Neural progenitor cell (in vitro differentiated cells): ENCODE measurements at regions not wholly inside any gene's neighbourhood (a gene's known extent, or its start where the extent isn't known, plus 50 kb on each side); places are given as distances from the start of the nearest gene placed in this dataset.

Source experiments
- DNase-seq: peaks from one replicate; pipeline ENCODE4 v3.0.0-alpha.2; 2016; ENCODE audit warnings: low spot score
- H2AFZ ChIP-seq: fragments of 200-600 bp; sonication (generic); replicated peaks from 2 replicates; pipeline ENCODE4 v1.6.1; 2016; ENCODE audit warnings: antibody characterized with exemption
- H3F3A ChIP-seq: fragments of 200-600 bp; sonication (generic); 2 replicates; pipeline ENCODE4 v1.6.1; 2016; ENCODE audit warnings: antibody characterized with exemption, low read depth
- H3K27ac ChIP-seq: fragments of 200-600 bp; sonication (generic); 2 replicates; pipeline ENCODE4 v1.5.1; 2016; ENCODE audit warnings: mild to moderate bottlenecking
- H3K27me3 ChIP-seq: fragments of 200-600 bp; sonication (generic); 2 replicates; pipeline ENCODE4 v1.6.1; 2016; ENCODE audit warnings: mild to moderate bottlenecking, moderate library complexity
- H3K36me3 ChIP-seq: fragments of 200-600 bp; sonication (generic); 2 replicates; pipeline ENCODE4 v1.5.1; 2016
- H3K4me1 ChIP-seq: fragments of 200-600 bp; sonication (generic); 2 replicates; pipeline ENCODE4 v1.6.1; 2016; ENCODE audit warnings: mixed run types
- H3K4me2 ChIP-seq: fragments of 200-600 bp; sonication (generic); 2 replicates; pipeline ENCODE4 v1.6.1; 2016
- H3K4me3 ChIP-seq: fragments of 200-600 bp; sonication (generic); 2 replicates; pipeline ENCODE4 v1.5.1; 2016
- H3K79me2 ChIP-seq: fragments of 200-600 bp; sonication (generic); 2 replicates; pipeline ENCODE4 v1.6.1; 2016; ENCODE audit warnings: low read depth
- H3K9ac ChIP-seq: fragments of 200-600 bp; sonication (generic); 2 replicates; pipeline ENCODE4 v1.6.1; 2016
- H3K9me3 ChIP-seq: fragments of 200-600 bp; sonication (generic); 2 replicates; pipeline ENCODE4 v1.5.1; 2016; ENCODE audit warnings: low read depth
- H4K20me1 ChIP-seq: fragments of 200-600 bp; sonication (generic); 2 replicates; pipeline ENCODE4 v1.6.1; 2016; ENCODE audit warnings: low read depth
- H3K27ac Mint-ChIP-seq: 3 replicates; pipeline ENCODE4 v1.8.0; 2021; ENCODE audit warnings: mixed read lengths
- H3K27me3 Mint-ChIP-seq: 2 replicates; pipeline ENCODE4 v1.8.0; 2022; ENCODE audit warnings: low read depth, mild to moderate bottlenecking, inconsistent platforms, moderate library complexity, mixed read lengths; ENCODE audit not compliant: insufficient read depth
- H3K36me3 Mint-ChIP-seq: 3 replicates; pipeline ENCODE4 v1.8.0; 2021; ENCODE audit warnings: mixed read lengths
- H3K4me1 Mint-ChIP-seq: 3 replicates; pipeline ENCODE4 v1.8.0; 2021; ENCODE audit warnings: mixed read lengths
- H3K4me3 Mint-ChIP-seq: 3 replicates; pipeline ENCODE4 v1.8.0; 2021; ENCODE audit warnings: mild to moderate bottlenecking, moderate library complexity, mixed read lengths
- H3K9me3 Mint-ChIP-seq: 3 replicates; pipeline ENCODE4 v1.8.0; 2020; ENCODE audit warnings: mixed read lengths
- CTCF ChIP-seq: fragments of 200-600 bp; sonication (generic); IDR thresholded peaks from 2 replicates; pipeline ENCODE4 v1.5.1; 2017; ENCODE audit warnings: antibody characterized with exemption, mild to moderate bottlenecking
- EZH2 ChIP-seq: fragments of 200-600 bp; sonication (generic); IDR thresholded peaks from 2 replicates; pipeline ENCODE4 v1.6.1; 2017; ENCODE audit warnings: antibody characterized with exemption, mild to moderate bottlenecking, moderate library complexity
- EZH2phosphoT487 ChIP-seq: fragments of 200-600 bp; sonication (generic); IDR thresholded peaks from 2 replicates; pipeline ENCODE4 v1.6.1; 2017; ENCODE audit warnings: antibody characterized with exemption

DNA sequence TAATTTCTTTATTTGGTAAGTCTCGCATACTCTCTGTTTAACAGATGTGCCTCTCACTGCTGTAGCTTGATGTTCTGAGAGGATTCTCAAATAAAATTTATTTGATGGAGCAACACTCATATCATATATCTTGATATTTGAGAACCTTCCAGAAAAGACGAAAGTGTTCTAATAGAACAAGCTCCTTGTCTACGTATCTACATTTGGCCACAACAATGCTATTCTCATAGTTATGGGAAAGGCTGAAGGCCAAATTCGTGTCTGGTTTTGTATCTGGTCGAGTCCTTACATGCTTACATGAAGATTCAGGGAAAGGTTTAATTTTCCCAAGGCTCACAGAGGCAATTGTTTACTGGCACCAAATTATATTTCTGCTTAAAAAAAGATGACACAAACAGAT lies 186.7 kb upstream of the SLC38A2 start:
- H3K4me2 ChIP-seq: no peak overlapping the region
- Mint-ChIP-seq H3K4me3 (no peak overlapping the region), H3K27ac (no peak overlapping the region), H3K27me3 (no peaks in the 10 kb centered on the region), H3K9me3 (peaks cover 2% of the 10 kb centered on the region), H3K4me1 (peaks cover 13% of the 10 kb centered on the region), H3K36me3 (peaks cover 1% of the 10 kb centered on the region)
- H3K9me3 ChIP-seq: no peaks in the 10 kb centered on the region
- no peaks in the 10 kb centered on the region for H3K4me1 ChIP-seq
- H3K79me2 ChIP-seq: no peaks in the 10 kb centered on the region
- no peaks in the 10 kb centered on the region for H3K36me3 ChIP-seq
- no peaks in the 10 kb centered on the region for H4K20me1 ChIP-seq
- no peak for TF ChIP-seq EZH2
- no peak for TF ChIP-seq CTCF
- no peak for TF ChIP-seq EZH2phosphoT487
- H3K4me3 ChIP-seq: no peak overlapping the region
- H2AFZ ChIP-seq: no peak overlapping the region
- H3F3A ChIP-seq: no peaks in the 10 kb centered on the region
- DNase-seq: no peak
- no peak overlapping the region for H3K9ac ChIP-seq
- no peak overlapping the region for H3K27ac ChIP-seq
- H3K27me3 ChIP-seq: no peaks in the 10 kb centered on the region

DNA sequence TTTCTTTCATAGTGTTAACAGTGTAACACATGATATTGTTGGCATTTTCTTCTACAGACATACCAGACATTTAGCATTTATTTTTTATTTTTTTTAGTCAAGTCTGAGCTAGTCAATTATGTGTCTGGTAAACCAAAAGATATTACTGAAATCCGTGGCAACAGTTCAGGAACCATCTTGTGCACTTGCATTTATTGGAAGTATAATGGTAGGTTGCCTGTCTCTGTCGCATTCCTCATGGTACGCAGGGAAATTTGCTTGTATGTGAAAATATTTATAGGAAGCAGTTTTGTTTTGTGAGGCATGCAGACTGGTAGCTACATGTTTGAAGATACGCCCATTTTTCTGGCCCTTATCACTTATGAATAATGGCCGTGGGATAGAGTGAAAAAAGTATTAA lies 186.1 kb upstream of the SLC38A2 start:
- Histone ChIP-seq H4K20me1 (no peaks in the 10 kb centered on the region), H2AFZ (no peak overlapping the region), H3K4me1 (no peaks in the 10 kb centered on the region), H3K9me3 (no peaks in the 10 kb centered on the region), H3K9ac (no peak overlapping the region), H3K27ac (no peak overlapping the region), H3K27me3 (no peaks in the 10 kb centered on the region), H3K4me3 (no peak overlapping the region), H3K79me2 (no peaks in the 10 kb centered on the region), H3F3A (no peaks in the 10 kb centered on the region), H3K4me2 (no peak overlapping the region), H3K36me3 (no peaks in the 10 kb centered on the region)
- no peak for TF ChIP-seq EZH2phosphoT487
- no peak for TF ChIP-seq CTCF
- no peak for TF ChIP-seq EZH2
- Mint-ChIP-seq H3K9me3 (no peaks in the 10 kb centered on the region), H3K4me1 (peaks cover 13% of the 10 kb centered on the region), H3K27ac (no peak overlapping the region), H3K36me3 (no peaks in the 10 kb centered on the region), H3K27me3 (no peaks in the 10 kb centered on the region), H3K4me3 (no peak overlapping the region)
- DNase-seq: no peak

DNA sequence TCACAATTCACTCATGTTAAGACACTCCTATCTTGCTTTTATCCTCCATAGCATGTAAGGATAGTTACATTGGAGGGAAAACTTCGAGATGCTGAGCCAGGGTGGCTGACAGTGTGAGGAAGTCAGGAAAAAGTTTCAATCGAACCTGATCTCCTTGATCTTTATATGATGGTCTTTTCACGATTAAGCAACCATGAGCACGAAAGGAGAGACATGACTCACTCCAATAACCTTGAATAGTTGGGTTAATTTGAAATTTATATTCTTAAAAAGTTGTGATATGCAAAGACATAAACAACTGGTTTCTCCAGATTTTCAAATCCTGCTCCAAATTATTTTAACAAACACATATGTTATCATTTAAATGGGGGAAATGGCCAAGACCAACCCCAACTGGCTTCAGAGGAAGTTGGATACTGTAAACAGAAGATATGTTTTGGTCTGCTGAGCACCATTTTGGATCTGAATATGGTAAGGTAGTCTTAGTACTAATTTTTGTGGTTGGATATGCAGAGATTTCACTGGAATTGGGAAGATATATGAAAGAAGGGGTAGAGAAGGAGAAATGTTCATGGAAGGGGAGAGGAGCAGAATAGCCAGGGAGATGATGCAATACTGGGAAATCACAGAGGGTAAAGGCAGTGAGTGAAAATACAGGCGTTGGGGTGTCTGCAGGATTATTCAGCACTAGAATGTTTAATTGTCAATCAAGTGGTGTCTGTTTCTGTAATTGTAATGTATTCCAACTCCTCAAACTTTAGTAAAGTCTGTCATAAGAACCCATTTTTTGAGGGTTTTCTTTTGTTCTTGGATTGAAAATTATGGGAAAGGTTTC lies 185.2 kb upstream of the SLC38A2 start:
- Histone ChIP-seq H3K36me3 (no peaks in the 10 kb centered on the region), H3F3A (no peaks in the 10 kb centered on the region), H3K4me1 (no peaks in the 10 kb centered on the region), H4K20me1 (no peaks in the 10 kb centered on the region), H3K4me3 (no peak overlapping the region), H3K9ac (no peak overlapping the region), H3K4me2 (no peak overlapping the region), H3K27ac (no peak overlapping the region), H3K27me3 (no peaks in the 10 kb centered on the region), H3K79me2 (no peaks in the 10 kb centered on the region), H3K9me3 (no peaks in the 10 kb centered on the region), H2AFZ (no peak overlapping the region)
- Mint-ChIP-seq H3K4me3 (no peak overlapping the region), H3K36me3 (no peaks in the 10 kb centered on the region), H3K27me3 (no peaks in the 10 kb centered on the region), H3K9me3 (no peaks in the 10 kb centered on the region), H3K4me1 (peaks cover 10% of the 10 kb centered on the region), H3K27ac (no peak overlapping the region)
- TF ChIP-seq EZH2phosphoT487 (no peak), CTCF (no peak), EZH2 (no peak)
- no peak for DNase-seq
